ENCODE measurements at regions not wholly inside any gene's neighbourhood (a gene's known extent, or its start where the extent isn't known, plus 50 kb on each side); places are given as distances from the start of the nearest gene placed in this dataset.
A peak's percentile ranks its signal among the peaks of the same experiment; 100 is the strongest.

DNA sequence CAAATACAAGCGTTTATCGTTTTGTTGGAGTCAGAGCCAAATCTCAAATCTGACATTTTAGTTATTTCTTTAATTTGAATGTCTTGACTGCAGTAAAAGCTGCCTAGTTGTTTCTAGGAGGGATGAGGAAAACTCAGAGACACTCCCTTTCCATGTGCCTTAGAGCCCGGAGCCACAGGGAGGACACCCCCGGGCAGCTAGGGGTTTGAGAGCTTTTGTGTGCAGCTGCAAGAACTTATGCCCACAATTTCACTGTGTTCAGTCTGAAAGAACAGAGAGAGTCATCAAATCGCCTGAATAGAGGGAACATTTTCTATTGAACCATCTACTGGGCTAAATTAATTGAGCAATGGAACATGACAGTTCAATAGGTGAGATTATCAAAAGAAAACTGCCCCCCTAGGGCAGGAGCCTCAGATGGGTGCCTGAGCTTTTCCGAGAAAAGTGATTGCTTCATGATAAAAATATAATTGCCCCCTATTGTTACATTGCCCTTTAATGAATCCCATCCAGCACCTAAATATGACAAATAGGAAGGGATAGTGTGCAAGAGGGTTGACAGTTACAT is 709.3 kb upstream of the RGMB start:
- Histone ChIP-seq H3K9me2 (ENCODE audit: insufficient read depth, low read length) (no peaks in the 10 kb centered on the region), H3K4me2 (ENCODE audit: low read length) (no peak overlapping the region), H3K36me3 (ENCODE audit: insufficient read depth, low read length) (no peaks in the 10 kb centered on the region), H4K20me1 (ENCODE audit: insufficient read depth) (no peaks in the 10 kb centered on the region), H3K79me2 (replicated peaks; ENCODE audit: insufficient read depth, low read length) (no peaks in the 10 kb centered on the region), H3K9ac (ENCODE audit: low read length) (no peak overlapping the region), H3F3A (ENCODE audit: insufficient read depth, low read length, poor library complexity, severe bottlenecking) (no peaks in the 10 kb centered on the region), H3K4me3 (ENCODE audit: low read length) (no peak overlapping the region), H3K27ac (ENCODE audit: low read length) (no peak overlapping the region), H2AFZ (ENCODE audit: low read depth, low read length) (no peak overlapping the region), H3K9me3 (ENCODE audit: low read length) (no peaks in the 10 kb centered on the region), H3K27me3 (ENCODE audit: insufficient read depth, low read depth, low read length) (no peaks in the 10 kb centered on the region)
- TF ChIP-seq, protein P1, sequence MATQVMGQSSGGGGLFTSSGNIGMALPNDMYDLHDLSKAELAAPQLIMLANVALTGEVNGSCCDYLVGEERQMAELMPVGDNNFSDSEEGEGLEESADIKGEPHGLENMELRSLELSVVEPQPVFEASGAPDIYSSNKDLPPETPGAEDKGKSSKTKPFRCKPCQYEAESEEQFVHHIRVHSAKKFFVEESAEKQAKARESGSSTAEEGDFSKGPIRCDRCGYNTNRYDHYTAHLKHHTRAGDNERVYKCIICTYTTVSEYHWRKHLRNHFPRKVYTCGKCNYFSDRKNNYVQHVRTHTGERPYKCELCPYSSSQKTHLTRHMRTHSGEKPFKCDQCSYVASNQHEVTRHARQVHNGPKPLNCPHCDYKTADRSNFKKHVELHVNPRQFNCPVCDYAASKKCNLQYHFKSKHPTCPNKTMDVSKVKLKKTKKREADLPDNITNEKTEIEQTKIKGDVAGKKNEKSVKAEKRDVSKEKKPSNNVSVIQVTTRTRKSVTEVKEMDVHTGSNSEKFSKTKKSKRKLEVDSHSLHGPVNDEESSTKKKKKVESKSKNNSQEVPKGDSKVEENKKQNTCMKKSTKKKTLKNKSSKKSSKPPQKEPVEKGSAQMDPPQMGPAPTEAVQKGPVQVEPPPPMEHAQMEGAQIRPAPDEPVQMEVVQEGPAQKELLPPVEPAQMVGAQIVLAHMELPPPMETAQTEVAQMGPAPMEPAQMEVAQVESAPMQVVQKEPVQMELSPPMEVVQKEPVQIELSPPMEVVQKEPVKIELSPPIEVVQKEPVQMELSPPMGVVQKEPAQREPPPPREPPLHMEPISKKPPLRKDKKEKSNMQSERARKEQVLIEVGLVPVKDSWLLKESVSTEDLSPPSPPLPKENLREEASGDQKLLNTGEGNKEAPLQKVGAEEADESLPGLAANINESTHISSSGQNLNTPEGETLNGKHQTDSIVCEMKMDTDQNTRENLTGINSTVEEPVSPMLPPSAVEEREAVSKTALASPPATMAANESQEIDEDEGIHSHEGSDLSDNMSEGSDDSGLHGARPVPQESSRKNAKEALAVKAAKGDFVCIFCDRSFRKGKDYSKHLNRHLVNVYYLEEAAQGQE (IDR thresholded peaks at IDR 0.05; ENCODE audit: borderline replicate concordance): no peak
- no peak for TF ChIP-seq POLR2AphosphoS5 (IDR thresholded peaks at IDR 0.05)
- TF ChIP-seq TAF1 (IDR thresholded peaks at IDR 0.05; ENCODE audit: low read depth): no peak
- no peak for TF ChIP-seq MXI1 (conservative IDR thresholded peaks at IDR 0.05; ENCODE audit: poor library complexity, severe bottlenecking)
- TF ChIP-seq, protein P2, sequence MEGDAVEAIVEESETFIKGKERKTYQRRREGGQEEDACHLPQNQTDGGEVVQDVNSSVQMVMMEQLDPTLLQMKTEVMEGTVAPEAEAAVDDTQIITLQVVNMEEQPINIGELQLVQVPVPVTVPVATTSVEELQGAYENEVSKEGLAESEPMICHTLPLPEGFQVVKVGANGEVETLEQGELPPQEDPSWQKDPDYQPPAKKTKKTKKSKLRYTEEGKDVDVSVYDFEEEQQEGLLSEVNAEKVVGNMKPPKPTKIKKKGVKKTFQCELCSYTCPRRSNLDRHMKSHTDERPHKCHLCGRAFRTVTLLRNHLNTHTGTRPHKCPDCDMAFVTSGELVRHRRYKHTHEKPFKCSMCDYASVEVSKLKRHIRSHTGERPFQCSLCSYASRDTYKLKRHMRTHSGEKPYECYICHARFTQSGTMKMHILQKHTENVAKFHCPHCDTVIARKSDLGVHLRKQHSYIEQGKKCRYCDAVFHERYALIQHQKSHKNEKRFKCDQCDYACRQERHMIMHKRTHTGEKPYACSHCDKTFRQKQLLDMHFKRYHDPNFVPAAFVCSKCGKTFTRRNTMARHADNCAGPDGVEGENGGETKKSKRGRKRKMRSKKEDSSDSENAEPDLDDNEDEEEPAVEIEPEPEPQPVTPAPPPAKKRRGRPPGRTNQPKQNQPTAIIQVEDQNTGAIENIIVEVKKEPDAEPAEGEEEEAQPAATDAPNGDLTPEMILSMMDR (IDR thresholded peaks at IDR 0.05; ENCODE audit: poor library complexity, severe bottlenecking): no peak
- TF ChIP-seq RAD21 (conservative IDR thresholded peaks at IDR 0.05): no peak
- no peak for TF ChIP-seq SMC3 (conservative IDR thresholded peaks at IDR 0.05; ENCODE audit: poor library complexity)
- no peak for TF ChIP-seq EZH2 (IDR thresholded peaks at IDR 0.05; ENCODE audit: borderline replicate concordance, insufficient read depth, low read length, poor library complexity, severe bottlenecking)
- TF ChIP-seq EP300 (conservative IDR thresholded peaks at IDR 0.05; ENCODE audit: poor library complexity, severe bottlenecking): no peak

DNA sequence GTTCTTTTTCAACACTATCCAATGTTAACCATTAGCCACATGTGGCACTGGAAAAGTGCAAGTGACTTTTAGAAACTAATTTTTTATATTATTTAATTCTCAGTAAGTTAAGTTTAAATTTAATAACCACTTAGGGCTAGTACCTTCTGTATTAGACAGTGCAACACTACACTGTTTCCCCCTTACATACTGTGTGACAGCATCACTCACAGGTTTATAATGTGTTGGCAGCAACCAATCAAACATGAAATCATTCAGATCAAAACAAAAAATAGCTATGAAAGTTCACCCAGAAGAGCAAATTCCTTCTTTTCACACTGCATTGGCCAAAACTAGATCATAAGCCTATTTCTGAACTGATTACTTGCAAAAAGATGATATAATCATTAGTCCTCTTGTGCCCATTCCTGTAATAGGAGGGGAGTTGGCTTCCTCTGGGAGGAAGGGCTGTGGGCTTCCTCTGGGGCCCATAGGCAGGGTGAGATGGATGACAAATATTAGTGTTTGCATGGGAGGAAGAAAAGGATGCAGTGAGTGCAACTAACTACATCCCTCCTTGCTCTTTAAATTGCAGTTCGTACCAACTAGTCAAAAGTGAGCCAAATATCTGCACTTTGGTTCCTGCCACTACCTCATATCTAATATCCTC is 708.1 kb upstream of the RGMB start:
- no peaks in the 10 kb centered on the region for H3K36me3 ChIP-seq (ENCODE audit: insufficient read depth, low read length)
- H3K79me2 ChIP-seq (replicated peaks; ENCODE audit: insufficient read depth, low read length): no peaks in the 10 kb centered on the region
- no peaks in the 10 kb centered on the region for H3K9me3 ChIP-seq (ENCODE audit: low read length)
- no peak overlapping the region for H3K9ac ChIP-seq (ENCODE audit: low read length)
- no peak overlapping the region for H3K4me2 ChIP-seq (ENCODE audit: low read length)
- H3K27ac ChIP-seq (ENCODE audit: low read length): no peak overlapping the region
- TF ChIP-seq POLR2AphosphoS5 (IDR thresholded peaks at IDR 0.05) (peak; percentile 70), SMC3 (conservative IDR thresholded peaks at IDR 0.05; ENCODE audit: poor library complexity) (no peak)
- no peaks in the 10 kb centered on the region for H3F3A ChIP-seq (ENCODE audit: insufficient read depth, low read length, poor library complexity, severe bottlenecking)
- H2AFZ ChIP-seq (ENCODE audit: low read depth, low read length): no peak overlapping the region
- H3K27me3 ChIP-seq (ENCODE audit: insufficient read depth, low read depth, low read length): no peaks in the 10 kb centered on the region
- no peak overlapping the region for H3K4me3 ChIP-seq (ENCODE audit: low read length)
- H4K20me1 ChIP-seq (ENCODE audit: insufficient read depth): no peaks in the 10 kb centered on the region
- H3K9me2 ChIP-seq (ENCODE audit: insufficient read depth, low read length): no peaks in the 10 kb centered on the region
